A673 (cell line): ENCODE measurements at regions not wholly inside any gene's neighbourhood (a gene's known extent, or its start where the extent isn't known, plus 50 kb on each side); places are given as distances from the start of the nearest gene placed in this dataset.

ENCODE experiments used
- EZH2 ChIP-seq: fragments of 200-600 bp; sonication (generic); IDR thresholded peaks from 2 replicates; pipeline ENCODE4 v1.6.1; 2017; ENCODE audit warnings: borderline replicate concordance, low read depth, mild to moderate bottlenecking, mixed read lengths, antibody characterized with exemption, low read length; ENCODE audit not compliant: poor library complexity, severe bottlenecking
- TF ChIP-seq, protein P1 (sequence below): fragments of 300-800, 200-600 bp; sonication (generic); conservative IDR thresholded peaks from 2 replicates; pipeline ENCODE4 v1.5.1; 2017; ENCODE audit warnings: low read depth, mild to moderate bottlenecking, antibody characterized with exemption, low read length, moderate library complexity, mixed read lengths

DNA sequence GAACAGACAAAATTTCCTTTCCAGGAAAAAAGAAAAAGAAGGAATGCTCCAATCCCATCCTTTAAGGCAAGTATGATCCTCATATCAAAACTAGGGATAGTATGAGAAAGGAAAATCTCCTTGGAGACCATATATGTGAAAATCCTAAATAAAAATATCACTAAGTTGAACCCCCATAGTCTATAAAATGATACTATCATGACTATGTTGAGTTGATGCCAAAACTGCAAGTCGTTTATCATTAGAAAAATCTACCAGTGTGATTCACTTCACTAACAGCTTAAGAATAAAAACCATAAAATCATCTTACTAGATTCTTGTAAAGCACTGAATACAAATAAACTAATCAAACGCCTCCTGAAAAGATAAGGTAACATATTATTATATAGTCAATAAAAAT lies 76.6 kb upstream of the STXBP5 start:
- TF ChIP-seq, protein P1, sequence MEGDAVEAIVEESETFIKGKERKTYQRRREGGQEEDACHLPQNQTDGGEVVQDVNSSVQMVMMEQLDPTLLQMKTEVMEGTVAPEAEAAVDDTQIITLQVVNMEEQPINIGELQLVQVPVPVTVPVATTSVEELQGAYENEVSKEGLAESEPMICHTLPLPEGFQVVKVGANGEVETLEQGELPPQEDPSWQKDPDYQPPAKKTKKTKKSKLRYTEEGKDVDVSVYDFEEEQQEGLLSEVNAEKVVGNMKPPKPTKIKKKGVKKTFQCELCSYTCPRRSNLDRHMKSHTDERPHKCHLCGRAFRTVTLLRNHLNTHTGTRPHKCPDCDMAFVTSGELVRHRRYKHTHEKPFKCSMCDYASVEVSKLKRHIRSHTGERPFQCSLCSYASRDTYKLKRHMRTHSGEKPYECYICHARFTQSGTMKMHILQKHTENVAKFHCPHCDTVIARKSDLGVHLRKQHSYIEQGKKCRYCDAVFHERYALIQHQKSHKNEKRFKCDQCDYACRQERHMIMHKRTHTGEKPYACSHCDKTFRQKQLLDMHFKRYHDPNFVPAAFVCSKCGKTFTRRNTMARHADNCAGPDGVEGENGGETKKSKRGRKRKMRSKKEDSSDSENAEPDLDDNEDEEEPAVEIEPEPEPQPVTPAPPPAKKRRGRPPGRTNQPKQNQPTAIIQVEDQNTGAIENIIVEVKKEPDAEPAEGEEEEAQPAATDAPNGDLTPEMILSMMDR, result no peak
- TF ChIP-seq EZH2, result no peak
